Mammary epithelial cell (primary cell): ENCODE measurements at regions not wholly inside any gene's neighbourhood (a gene's known extent, or its start where the extent isn't known, plus 50 kb on each side); places are given as distances from the start of the nearest gene placed in this dataset.

Experiments used
- CTCF ChIP-seq, 2 donors: IDR thresholded peaks in 1 of 2; conservative IDR thresholded peaks in 1 of 2; 2 replicates each; pipeline ENCODE4 v1.5.1; 2011 to 2012; ENCODE audit warnings: inconsistent platforms in 2 of 2, low read length in 2 of 2, mild to moderate bottlenecking in 2 of 2, control low read depth in 1 of 2, low read depth in 1 of 2; ENCODE audit not compliant: insufficient read depth in 1 of 2; ENCODE audit errors: extremely low read depth in 1 of 2
- EZH2 ChIP-seq: IDR thresholded peaks from 2 replicates; pipeline ENCODE4 v1.6.1; 2012; ENCODE audit warnings: low read length, inconsistent platforms, borderline replicate concordance

- TF ChIP-seq CTCF (conservative IDR thresholded peaks at IDR 0.05 in 1 of 2, IDR thresholded peaks at IDR 0.05 in 1 of 2; ENCODE audit: extremely low read depth in 1 of 2, insufficient read depth in 1 of 2, low read depth in 1 of 2, low read length in 2 of 2) (no peak), EZH2 (no peak)
Measured at GRCh38 chrX:43225626-43226328, 430.3 kb upstream of the MAOA start.
